HFFc6 (cell line): ENCODE measurements at regions not wholly inside any gene's neighbourhood (a gene's known extent, or its start where the extent isn't known, plus 50 kb on each side); places are given as distances from the start of the nearest gene placed in this dataset.

Experiments used
- DNase-seq: peaks from one replicate; pipeline ENCODE4 v3.0.0-alpha.2; 2018
- H3K27ac Mint-ChIP-seq: 2 replicates; pipeline ENCODE4 v1.8.0; 2020; ENCODE audit warnings: mild to moderate bottlenecking, mixed read lengths
- H3K27me3 Mint-ChIP-seq: 2 replicates; pipeline ENCODE4 v1.8.0; 2021; ENCODE audit warnings: mild to moderate bottlenecking, moderate library complexity, mixed read lengths; ENCODE audit not compliant: insufficient read depth
- H3K36me3 Mint-ChIP-seq: 2 replicates; pipeline ENCODE4 v1.8.0; 2021; ENCODE audit warnings: low read depth, mixed read lengths
- H3K4me1 Mint-ChIP-seq: 2 replicates; pipeline ENCODE4 v1.8.0; 2020; ENCODE audit warnings: low read depth, mixed read lengths
- H3K4me3 Mint-ChIP-seq: 2 replicates; pipeline ENCODE4 v1.8.0; 2020; ENCODE audit warnings: mild to moderate bottlenecking, moderate library complexity, mixed read lengths
- H3K9me3 Mint-ChIP-seq: 2 replicates; pipeline ENCODE4 v1.8.0; 2020; ENCODE audit warnings: mild to moderate bottlenecking, mixed read lengths
- TF ChIP-seq, protein P1 (sequence below): fragments of 200-600 bp; sonication (generic); IDR thresholded peaks from 2 replicates; pipeline ENCODE4 v1.5.0; 2021; ENCODE audit warnings: antibody characterized with exemption, mild to moderate bottlenecking

DNA sequence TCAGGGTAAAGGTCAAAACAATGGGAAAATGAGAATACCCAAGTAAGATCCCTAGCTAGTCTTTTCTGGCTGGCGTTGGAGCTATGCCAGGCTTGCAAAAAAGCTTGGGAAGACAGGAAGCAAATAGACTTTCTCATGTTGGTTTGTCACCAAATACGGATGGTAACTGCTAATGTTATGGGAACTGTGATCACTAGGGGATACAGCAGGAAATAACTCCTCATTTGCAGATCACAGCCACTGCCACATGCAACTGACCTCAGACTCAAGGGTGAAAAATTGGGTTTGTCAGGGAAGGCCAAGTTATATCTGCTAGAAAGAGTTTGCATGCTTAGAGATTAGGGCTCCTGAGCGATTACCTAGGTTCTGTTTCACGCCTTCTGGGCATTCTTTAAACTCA, 162.9 kb downstream of the NHLRC3 start:
- Mint-ChIP-seq H3K4me3 (no peak overlapping the region), H3K27me3 (no peaks in the 10 kb centered on the region; the same call in 1 of the 2 replicates), H3K4me1 (peaks cover 5% of the 10 kb centered on the region; the same call in 1 of the 2 replicates), H3K36me3 (no peaks in the 10 kb centered on the region), H3K27ac (no peak overlapping the region), H3K9me3 (peaks cover 6% of the 10 kb centered on the region; the same call in 1 of the 2 replicates)
- DNase-seq, result no peak
- TF ChIP-seq, protein P1, sequence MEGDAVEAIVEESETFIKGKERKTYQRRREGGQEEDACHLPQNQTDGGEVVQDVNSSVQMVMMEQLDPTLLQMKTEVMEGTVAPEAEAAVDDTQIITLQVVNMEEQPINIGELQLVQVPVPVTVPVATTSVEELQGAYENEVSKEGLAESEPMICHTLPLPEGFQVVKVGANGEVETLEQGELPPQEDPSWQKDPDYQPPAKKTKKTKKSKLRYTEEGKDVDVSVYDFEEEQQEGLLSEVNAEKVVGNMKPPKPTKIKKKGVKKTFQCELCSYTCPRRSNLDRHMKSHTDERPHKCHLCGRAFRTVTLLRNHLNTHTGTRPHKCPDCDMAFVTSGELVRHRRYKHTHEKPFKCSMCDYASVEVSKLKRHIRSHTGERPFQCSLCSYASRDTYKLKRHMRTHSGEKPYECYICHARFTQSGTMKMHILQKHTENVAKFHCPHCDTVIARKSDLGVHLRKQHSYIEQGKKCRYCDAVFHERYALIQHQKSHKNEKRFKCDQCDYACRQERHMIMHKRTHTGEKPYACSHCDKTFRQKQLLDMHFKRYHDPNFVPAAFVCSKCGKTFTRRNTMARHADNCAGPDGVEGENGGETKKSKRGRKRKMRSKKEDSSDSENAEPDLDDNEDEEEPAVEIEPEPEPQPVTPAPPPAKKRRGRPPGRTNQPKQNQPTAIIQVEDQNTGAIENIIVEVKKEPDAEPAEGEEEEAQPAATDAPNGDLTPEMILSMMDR, result no peak

DNA sequence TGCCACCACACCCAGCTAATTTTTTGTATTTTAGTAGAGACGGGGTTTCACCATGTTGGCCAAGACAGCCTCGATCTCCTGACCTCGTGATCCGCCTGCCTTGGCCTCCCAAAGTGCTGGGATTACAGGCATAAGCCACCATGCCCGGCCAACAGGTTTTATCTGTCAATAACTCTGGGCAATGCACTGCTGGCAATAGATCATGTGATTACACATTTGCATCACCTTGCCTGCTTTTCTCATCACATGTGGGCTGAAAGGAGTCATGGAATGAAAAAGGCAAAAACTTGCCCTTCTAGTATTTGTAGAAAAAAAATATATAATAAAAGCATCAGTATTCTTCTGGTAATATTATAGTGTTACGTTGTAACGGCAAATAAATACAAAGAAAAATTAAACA, 164.5 kb downstream of the NHLRC3 start:
- H3K36me3 Mint-ChIP-seq, result no peaks in the 10 kb centered on the region
- H3K27me3 Mint-ChIP-seq, result no peaks in the 10 kb centered on the region; the same call in 1 of the 2 replicates
- H3K4me3 Mint-ChIP-seq, result no peak overlapping the region
- H3K27ac Mint-ChIP-seq, result no peak overlapping the region
- no peaks in the 10 kb centered on the region for H3K4me1 Mint-ChIP-seq
- TF ChIP-seq, protein P1, result no peak
- DNase-seq, result no peak
- H3K9me3 Mint-ChIP-seq, result peaks cover 6% of the 10 kb centered on the region; the same call in 1 of the 2 replicates

DNA sequence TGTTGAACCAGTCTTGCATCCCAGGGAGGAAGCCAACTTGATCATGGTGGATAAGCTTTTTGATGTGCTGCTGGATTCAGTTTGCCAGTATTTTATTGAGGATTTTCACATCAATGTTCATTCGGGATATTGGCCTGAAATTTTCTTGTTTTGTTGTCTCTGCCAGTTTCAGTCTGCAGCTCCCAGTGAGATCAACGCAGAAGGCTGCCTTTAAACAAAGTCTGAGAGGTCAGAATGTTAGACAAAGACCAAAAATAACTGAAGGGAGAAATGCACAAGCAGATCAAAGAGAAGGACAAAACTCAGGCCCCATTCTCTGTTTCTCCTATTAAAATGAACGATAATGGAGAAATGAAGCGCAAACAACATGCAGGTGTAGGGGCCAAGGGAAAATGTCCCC, 170.4 kb downstream of the NHLRC3 start:
- H3K9me3 Mint-ChIP-seq, result peaks cover 1% of the 10 kb centered on the region
- TF ChIP-seq, protein P1, result no peak
- no peaks in the 10 kb centered on the region for H3K27me3 Mint-ChIP-seq
- DNase-seq, result no peak
- peaks cover 9% of the 10 kb centered on the region; the same call in 1 of the 2 replicates for H3K4me1 Mint-ChIP-seq
- no peak overlapping the region for H3K4me3 Mint-ChIP-seq
- no peaks in the 10 kb centered on the region; the same call in 1 of the 2 replicates for H3K36me3 Mint-ChIP-seq
- no peak overlapping the region for H3K27ac Mint-ChIP-seq

DNA sequence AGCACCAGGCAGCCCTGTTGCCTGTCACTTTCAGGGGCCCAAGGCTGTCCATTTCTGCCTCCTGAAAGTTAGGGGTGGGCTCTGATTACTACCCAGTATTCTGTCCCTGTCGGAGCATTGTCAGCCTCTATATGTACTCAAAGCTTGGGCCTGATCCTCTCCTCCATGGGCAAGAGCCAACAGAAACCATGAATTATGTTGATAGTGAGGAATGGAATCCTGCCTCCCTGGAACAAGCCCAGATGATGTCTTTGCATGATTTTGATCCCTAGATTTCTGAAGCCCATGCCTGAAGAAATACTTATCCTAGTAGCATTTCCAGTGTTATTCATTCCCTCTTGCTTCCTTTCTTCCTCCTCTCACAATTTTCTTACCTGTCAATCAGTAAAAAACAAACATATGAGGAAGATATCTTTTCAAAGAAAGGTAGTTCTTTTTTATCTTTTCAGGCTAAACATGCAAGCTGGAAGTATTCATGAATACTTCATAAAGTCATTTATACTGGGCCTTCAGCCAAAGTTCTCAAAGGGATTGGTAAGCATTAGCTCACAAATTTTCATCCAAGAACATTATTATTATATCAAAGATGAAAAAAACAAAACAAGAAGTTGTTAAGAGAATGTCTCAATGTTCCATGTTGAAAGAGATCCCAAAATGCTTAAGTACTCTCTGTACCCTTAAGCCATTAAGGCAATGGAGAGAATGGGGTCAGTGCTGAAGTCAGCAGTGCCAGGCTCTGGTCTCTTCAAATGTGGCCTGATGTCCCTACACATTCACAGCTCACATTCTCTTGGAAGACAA, 171.7 kb downstream of the NHLRC3 start:
- H3K4me1 Mint-ChIP-seq, result peaks cover 9% of the 10 kb centered on the region; the same call in 1 of the 2 replicates
- no peaks in the 10 kb centered on the region; the same call in 1 of the 2 replicates for H3K36me3 Mint-ChIP-seq
- no peaks in the 10 kb centered on the region for H3K27me3 Mint-ChIP-seq
- H3K9me3 Mint-ChIP-seq, result no peaks in the 10 kb centered on the region; the same call in 1 of the 2 replicates
- no peak overlapping the region for H3K4me3 Mint-ChIP-seq
- DNase-seq, result no peak
- TF ChIP-seq, protein P1, result no peak
- no peak overlapping the region for H3K27ac Mint-ChIP-seq

DNA sequence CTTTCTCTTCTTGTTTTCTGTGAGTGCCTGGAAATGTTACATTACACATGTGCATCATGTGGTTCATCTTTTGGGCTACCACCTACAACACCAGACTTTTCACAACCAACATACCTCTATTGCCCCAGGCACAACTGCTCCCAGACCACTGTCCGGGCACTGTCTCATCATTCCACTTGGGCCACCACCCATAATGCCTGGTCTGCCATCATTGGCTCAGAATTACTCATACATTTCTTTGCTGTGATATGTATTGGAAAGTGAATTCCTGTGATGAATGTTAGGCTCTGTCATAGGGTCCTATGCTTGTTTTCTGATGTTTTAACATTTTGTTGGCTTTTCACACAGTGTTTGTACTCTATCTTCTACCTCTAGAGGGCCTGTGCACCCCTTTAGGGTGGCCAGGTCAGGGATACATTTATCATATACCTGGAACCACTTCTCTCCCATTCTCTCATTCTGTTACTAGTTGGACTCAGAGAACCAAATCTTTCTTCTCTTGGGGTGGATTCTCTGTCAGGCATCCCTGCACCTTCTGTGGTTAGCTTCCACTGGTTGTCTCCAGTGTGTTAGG, 172.8 kb downstream of the NHLRC3 start:
- DNase-seq, result peak; percentile 37
- H3K27ac Mint-ChIP-seq, result no peak overlapping the region
- TF ChIP-seq, protein P1, result no peak
- H3K4me3 Mint-ChIP-seq, result no peak overlapping the region
- peaks cover 9% of the 10 kb centered on the region; the same call in 1 of the 2 replicates for H3K4me1 Mint-ChIP-seq
- H3K9me3 Mint-ChIP-seq, result peaks cover 2% of the 10 kb centered on the region; the same call in 1 of the 2 replicates
- no peaks in the 10 kb centered on the region; the same call in 1 of the 2 replicates for H3K36me3 Mint-ChIP-seq
- H3K27me3 Mint-ChIP-seq, result no peaks in the 10 kb centered on the region
